ENCODE measurements at regions not wholly inside any gene's neighbourhood (a gene's known extent, or its start where the extent isn't known, plus 50 kb on each side); places are given as distances from the start of the nearest gene placed in this dataset.
"Not testable (repeated sequence)": the region's sequence is repeated elsewhere in the genome, so short reads cannot be mapped to it uniquely, and the experiment has no call there.

GRCh38 chr6:132184966-132185365, 216.3 kb downstream of the MOXD1 start:
- not testable (repeated sequence) for TF ChIP-seq CTCF (conservative IDR thresholded peaks at IDR 0.05; ENCODE audit: low read length); EZH2phosphoT487 (IDR thresholded peaks at IDR 0.05; ENCODE audit: borderline replicate concordance, low read depth, low read length)
